GM21390 (cell line): ENCODE measurements at regions not wholly inside any gene's neighbourhood (a gene's known extent, or its start where the extent isn't known, plus 50 kb on each side); places are given as distances from the start of the nearest gene placed in this dataset.
A peak's percentile ranks its signal among the peaks of the same experiment; 100 is the strongest.
"Not testable (repeated sequence)": the region's sequence is repeated elsewhere in the genome, so short reads cannot be mapped to it uniquely, and the experiment has no call there.

Experiments
- ATAC-seq: cut with Tn5 transposase; IDR thresholded peaks from one replicate; pipeline ENCODE4 v1.9.1; 2021; ENCODE audit not compliant: unreplicated experiment

DNA sequence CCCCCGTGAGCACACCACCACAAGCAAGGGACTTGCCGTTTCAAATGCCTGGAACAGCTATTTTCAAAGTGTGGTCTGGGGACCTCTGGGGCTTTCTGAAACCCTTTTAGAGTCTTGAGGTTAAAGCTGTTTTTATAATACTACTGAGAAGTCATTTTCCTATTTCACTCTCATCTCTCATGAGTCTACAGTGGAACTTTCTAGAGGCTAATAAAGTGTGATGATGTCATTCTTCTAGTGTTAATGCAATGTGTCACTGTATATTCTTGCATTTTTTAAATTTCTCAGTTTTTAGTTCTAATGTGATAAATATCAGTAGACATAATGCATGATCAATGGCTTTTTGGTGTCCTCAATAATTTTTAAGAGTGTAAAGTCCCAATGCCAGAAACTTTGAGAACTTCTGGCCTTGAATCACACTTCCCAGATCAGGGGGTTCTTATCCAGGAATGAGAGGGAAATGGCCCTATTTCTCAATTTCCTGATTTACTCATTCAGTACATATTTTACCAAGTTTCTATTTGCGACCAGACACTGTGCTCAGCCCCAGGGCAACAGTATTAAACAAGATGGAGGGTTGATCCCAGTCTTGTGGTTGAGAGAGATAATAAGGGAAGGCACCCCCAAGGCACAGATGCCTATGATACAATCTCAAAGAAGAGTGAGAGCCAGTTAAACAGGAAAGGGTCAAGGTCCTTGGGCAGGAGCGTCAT is 444.0 kb downstream of the HS3ST3B1 start:
- ATAC-seq: peak; percentile 58

- ATAC-seq: no peak
Measured at GRCh38 chr17:14741491-14741890, 440.6 kb downstream of the HS3ST3B1 start.

DNA sequence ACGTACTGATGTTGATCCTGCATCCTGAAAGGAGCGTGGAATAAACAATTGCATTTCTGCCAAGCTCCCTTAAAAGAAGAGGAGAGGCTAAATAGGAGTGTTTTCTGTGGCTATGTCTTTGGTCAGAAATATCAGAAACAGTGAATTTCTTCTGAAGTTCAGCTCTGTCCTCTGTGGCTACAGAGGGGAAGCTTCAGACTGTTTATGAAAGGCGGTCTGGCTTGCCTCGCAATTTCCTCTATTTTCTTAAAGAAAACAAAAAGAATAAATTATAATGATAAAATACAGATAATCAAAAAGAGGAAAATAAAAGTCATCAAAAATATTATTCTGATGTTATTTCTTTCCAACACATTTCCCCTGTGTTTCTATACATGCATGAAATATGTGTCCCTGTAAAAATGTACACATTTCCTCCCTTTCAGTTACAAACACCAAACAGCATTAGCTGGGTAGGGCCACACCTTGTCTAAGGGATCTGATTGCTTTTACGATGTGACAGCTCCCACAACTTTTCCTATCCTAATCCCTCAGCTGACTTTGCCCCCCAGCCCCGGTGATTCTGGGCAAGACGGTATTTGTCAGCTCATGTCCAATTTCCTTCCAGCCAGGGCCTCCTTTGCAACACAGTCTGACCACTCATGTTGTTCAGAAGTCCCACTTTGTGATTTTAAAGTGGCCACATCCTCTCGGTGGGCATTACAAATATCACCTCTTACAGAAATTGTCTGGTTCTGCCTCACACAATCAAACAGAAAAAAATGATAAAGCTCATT is 439.0 kb downstream of the HS3ST3B1 start:
- ATAC-seq: no peak

DNA sequence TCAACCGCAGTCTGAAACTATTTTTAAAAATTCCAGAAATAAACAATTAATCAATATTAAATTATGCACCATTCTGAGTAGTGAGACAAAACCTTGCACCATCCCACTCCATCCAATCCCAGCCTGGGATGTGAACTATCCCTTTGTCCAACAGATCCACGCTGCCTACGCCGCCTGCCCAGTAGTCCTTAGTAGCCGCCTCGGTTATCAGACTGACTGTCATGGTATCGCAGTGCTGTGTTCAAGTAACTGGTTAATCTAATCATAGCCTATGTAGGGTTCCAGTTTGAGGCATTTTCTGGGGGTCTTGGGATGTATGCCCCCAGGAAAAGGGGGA is 437.7 kb downstream of the HS3ST3B1 start:
- ATAC-seq: no peak

DNA sequence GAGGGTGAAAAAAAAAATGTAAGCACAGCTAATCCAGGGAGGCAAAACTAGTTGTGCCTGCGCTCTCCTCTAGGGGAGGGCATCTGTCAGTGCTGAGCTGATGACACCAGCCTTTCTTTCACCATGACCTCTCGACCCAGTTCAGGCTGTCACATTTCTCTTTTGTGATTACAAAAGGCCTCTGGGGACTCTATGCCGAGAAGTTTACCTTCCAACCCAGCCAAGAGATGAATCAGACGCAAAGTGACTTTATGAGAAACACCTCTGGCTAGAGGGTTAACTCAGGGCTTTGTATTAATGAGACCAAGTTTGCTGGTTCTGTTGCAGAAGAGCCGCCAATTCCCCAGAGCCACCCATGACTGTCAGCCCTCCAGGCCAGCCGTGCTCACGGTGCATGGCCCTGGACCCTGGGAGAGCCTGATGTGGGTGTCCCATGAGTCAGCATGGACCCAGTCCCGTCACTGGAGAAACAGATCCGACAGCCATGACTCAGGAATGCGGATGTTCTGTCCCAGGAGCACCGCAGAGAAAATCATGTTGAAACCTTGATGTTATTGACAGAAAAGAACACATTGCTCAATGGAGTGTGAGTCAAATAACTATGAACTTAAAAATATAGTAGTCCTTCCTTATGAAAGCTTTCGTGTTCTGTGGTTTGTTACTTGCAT is 437.2 kb downstream of the HS3ST3B1 start:
- ATAC-seq: peak; percentile 78

- ATAC-seq: no peak
Measured at GRCh38 chr17:14736631-14737030, 435.8 kb downstream of the HS3ST3B1 start.

DNA sequence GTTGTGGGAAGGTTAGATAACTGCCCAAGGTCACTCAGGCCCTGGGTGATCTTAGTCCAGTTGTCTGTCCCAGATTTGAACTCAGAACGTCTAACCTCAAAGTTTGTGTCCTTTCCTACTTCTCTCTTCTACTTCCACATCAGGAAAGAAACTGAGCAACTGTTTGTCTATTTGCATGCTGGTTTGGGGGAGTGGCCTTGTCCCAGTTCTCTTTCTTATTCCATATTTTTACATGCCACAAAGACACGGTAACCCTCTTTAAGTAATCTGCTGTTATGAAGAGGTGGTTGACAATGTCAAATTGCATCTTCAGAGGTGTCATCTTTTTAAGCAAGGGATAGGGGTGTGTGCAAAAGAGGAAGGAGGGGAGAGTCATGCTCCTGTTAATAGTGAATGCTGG is 432.5 kb downstream of the HS3ST3B1 start:
- no peak for ATAC-seq

DNA sequence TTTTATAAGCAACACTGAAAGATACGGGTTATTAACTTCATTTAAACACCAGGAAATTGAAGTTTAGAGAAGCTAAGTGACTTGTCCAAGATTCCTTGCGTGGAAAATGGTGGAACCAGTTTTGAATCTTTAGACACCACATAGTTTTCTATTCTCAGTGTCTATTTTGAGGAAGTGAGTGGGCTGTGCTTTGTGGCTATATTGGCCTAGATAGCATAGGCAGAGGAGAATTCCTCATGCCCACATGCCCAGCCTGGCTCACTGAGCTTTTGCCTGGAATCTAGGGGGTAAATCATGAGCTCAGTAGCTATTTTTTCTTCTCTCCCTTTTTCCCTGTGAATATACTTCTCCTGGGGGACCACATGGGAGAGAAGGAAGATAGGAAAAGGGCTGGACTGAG is 431.3 kb downstream of the HS3ST3B1 start:
- ATAC-seq: no peak

- ATAC-seq: no peak
Measured at GRCh38 chr17:14731591-14731990, 430.7 kb downstream of the HS3ST3B1 start.

DNA sequence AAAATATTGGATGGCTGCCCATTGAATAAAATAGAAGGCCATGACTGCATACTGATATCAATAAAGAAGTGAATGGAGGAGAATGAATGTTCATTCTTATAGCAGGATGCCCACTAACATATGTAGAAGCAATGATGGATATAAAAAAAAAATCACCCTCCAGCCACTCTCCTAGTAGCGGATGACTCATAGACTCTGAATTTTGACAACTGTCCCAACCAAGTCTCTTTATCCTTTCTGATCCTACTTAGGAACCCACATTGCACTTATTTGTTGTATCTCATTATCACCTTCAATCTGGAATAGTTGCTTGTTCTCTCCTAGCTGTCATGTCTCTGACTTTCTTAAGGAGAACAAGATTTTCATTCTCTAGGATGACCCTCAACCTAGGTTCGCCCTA is 429.9 kb downstream of the HS3ST3B1 start:
- ATAC-seq: no peak

DNA sequence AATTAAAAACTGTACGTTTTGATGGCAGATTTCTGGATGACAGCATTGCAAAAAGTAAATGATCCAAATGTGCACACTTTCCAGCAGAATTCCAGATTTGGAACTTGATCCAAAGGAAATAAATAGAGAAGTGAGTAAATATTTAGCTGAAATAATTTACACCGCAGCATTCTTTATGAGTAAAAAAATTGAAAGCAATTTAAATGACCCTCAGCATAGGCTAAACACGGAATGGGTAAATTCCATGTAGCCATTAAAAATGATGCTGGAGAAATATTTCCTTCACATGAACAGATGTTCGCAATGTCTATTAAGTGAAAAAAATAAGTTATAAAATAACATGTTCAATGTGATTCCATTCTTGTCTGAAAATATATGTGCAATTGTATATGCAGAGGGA is 424.8 kb downstream of the HS3ST3B1 start:
- ATAC-seq: no peak

GRCh38 chr17:14724770-14725169 is 423.9 kb downstream of the HS3ST3B1 start:
- no peak for ATAC-seq

DNA sequence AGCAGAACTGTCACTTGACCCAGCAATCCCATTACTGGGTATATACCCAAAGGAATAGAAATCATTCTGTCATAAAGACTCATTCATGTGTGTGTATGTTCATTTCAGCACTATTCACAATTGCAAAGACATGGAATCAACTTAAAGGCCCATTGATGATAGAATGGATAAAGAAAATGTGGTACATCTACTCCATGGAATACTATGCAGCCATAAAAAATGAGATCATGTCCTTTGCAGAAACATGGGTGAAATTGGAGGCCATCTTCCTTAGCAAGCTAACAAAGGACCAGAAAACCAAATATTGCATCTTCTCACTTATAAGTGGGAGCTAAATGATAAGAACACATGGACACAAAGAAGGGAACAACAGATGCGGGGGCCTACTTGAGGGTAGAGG is 422.5 kb downstream of the HS3ST3B1 start:
- not testable (repeated sequence) for ATAC-seq

DNA sequence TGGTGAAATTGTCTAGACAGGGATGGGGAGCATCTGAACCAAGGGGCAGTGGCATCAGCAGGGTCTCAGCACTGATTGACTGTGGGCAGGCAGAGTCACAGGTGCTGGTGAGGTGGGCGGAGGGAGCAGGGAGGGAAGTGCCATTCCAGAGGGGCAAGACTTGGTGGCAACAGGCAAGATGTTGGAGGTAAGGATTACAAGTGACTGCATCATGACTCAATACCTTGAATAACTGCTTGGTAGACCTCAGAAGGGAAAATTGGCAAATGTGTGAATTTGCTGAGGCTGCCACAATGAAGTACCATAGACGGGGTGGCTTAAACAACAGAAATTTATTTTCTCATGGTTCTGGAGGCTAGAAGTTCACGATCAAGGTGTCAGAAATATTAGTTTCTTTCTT is 419.1 kb downstream of the HS3ST3B1 start:
- ATAC-seq: no peak

DNA sequence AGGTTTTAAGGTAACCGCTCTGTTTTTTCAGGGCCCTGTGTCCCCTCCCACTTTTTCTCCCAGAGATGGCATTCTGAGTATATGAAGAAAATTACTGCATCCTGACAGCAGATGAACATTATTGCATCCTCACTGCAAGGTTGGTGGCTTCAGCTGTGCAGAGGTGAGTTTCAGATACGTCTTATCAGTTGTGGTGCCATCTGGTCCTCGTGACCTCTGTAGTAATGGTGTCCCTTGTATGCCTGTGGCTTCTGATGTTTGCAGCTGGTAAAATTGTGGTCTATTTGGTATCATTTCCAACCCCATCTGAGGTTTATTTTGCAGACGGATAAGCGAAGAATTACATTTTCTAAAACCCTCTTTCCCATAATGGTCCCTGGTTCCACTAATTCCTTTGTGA is 417.0 kb downstream of the HS3ST3B1 start:
- no peak for ATAC-seq

DNA sequence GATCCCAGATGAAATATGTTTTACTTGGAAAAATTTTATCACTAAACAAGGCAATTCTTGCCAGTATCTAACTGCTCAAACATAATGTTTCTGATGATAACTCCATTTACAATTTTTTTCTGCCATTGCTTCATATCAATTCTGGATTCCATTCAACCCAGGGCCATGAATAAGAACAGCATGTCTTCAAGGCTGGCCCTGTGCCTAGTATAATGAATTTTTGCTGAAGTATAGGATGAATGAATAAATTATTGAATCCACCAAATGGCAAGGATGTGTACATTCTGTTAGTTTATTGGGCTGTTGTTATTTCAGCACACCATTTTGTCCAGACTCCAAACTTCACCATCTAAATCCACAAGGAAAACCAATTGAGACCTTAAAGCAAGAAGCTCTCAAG is 414.7 kb downstream of the HS3ST3B1 start:
- ATAC-seq: no peak

GRCh38 chr17:14712611-14713021 is 411.7 kb downstream of the HS3ST3B1 start:
- ATAC-seq: no peak

GRCh38 chr17:14704121-14704520 is 403.2 kb downstream of the HS3ST3B1 start:
- ATAC-seq: no peak

DNA sequence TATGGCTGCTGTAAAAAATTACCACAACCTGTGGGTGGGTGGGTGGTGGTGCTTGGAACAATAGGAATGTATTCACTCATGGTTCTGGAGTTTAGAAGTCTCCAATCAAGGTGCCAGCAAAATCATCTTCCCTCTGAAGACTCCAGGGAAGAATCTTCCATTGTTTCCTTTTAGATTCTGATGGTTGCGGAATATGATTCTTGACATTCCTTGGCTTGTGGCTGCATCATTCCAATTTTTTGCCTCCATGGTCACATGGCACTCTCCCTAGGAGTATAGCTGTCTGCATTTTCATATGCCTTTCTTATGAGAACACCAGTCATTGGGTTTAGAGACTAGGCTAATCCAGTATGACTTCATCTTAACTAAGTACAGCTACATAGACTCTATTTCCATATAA is 401.0 kb downstream of the HS3ST3B1 start:
- no peak for ATAC-seq

- no peak for ATAC-seq
Measured at GRCh38 chr17:14699574-14700185, 398.8 kb downstream of the HS3ST3B1 start.

GRCh38 chr17:14693382-14693781 is 392.5 kb downstream of the HS3ST3B1 start:
- ATAC-seq: no peak

- ATAC-seq: no peak
Measured at GRCh38 chr17:14690704-14691103, 389.8 kb downstream of the HS3ST3B1 start.
